GM04503 (cell line): ENCODE measurements at regions not wholly inside any gene's neighbourhood (a gene's known extent, or its start where the extent isn't known, plus 50 kb on each side); places are given as distances from the start of the nearest gene placed in this dataset.

Experiments
- DNase-seq: peaks from one replicate; pipeline ENCODE4 v3.0.0-alpha.2; 2012; ENCODE audit warnings: low read depth

DNA sequence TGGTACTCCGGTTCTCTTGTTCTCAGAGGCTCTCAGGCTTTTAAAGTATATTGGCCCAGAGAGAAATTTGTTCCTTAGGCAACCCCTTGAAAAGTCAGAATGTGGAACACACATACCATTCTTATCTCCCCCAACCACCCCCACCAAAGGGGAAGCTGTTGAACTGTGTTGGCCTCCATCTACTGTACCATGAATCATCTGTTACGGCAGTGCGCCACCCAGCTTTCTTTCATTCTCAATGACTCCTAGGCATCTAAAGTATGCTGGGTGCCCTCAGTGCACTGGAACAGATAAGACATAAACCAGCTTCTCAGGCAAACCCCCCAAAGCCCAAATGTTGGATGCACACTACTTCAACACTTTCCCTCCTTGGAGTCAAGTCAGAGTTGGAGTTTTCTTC lies 696.2 kb upstream of the TENM4 start:
- no peak for DNase-seq

DNA sequence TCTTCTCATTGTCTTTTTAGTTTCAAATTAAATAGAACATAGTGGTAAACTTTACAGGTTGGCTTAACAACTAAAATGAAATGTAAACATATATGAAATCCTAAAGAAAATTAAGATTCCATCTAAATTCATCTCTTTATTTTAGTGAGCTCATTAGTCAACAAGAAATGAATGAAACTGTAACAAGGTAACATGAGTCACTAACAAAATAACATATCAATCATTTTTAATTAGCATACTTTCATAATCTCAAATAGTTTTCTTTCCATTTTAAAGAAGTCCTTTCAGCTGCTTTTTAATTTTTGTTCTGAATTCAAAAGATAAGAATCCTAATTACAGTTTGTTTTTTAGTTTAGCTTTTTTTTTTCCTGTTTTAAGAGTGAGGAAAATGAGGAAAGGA lies 688.6 kb upstream of the TENM4 start:
- DNase-seq = no peak

DNA sequence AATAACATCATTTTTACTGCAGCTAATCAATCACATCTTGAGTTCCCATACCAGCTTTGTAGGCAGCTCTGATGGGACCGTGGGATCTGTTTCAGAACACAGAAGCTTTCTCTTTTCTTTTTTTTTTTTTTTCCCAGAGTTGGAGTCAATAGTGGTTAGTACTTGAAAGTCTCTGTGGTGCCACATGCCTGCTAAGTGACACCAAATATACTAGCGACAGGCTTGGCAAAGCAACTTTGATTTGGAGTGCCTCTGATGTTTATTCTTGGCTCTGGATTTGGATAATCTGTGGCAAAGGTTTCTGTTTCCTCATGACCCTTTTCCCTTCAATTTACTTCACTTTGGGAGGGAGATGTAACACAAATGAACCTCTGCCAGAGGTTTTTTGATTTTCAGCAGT lies 681.4 kb upstream of the TENM4 start:
- DNase-seq = no peak

- no peak for DNase-seq
These were observed 677.2 kb upstream of the TENM4 start for GRCh38 chr11:80118073-80118472.

DNA sequence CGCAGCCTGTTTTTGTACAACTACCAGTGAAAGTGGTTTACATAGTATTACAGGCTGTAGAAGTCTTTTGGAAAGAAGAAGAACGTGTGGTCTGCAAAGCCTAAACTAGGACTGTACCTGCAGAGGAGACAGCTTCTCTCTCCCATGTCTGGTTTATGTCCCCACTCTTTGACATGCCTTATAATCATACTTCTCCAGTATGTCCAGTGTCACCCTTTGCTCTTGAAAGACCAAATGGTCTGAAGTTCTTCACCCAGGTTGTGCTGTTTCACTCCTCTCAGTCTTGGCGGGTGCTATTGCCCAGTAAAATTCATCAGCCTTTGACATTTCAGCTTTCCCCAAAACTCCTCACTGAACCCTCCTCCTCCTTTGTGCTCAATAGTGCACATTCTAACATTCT lies 676.0 kb upstream of the TENM4 start:
- DNase-seq = no peak

- no peak for DNase-seq
These were observed 668.8 kb upstream of the TENM4 start for GRCh38 chr11:80109652-80110051.

- no peak for DNase-seq
These were observed 668.2 kb upstream of the TENM4 start for GRCh38 chr11:80109031-80109430.

GRCh38 chr11:80107415-80107814 lies 666.6 kb upstream of the TENM4 start:
- no peak for DNase-seq

- no peak for DNase-seq
These were observed 663.4 kb upstream of the TENM4 start for GRCh38 chr11:80104191-80104590.

- peak; percentile 96 for DNase-seq
These were observed 662.5 kb upstream of the TENM4 start for GRCh38 chr11:80103142-80103859.

DNA sequence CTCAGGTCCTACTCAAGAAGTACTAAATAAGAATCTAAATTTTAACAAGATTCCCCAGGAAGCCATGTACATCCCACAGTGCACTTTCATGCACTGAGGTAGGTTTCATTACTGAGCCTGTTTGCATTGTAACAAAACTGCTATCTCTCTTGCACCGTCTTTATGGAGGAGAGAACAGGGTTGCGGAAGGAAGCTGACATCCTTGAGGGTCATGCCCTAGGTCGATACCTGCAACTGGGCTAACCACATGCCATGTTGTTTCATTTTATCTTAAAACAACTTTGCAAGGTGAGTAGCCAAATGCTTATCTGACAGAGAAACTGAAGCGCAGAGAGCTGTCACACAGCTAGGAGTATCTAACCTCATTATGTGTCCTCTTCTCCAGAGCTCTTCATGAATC lies 656.3 kb upstream of the TENM4 start:
- no peak for DNase-seq

DNA sequence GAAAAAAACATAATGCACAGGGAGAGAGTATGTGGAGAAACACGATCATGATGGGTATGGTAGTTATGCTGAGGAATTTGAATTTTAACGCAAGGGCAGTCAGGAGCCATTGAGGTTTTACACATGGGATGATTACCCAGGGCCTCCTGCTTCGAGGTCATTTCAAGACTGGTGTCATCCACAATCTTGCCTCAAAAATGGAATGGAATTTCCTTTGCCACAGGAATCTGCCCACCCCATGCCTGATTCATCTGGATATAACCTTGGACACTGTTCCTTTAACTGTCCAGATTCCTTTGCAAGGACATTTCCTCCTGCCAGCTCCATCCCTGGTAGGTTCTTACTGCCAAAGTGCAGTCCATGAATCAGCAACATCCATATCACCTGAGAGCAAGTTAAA lies 655.9 kb upstream of the TENM4 start:
- peak; percentile 86 for DNase-seq

DNA sequence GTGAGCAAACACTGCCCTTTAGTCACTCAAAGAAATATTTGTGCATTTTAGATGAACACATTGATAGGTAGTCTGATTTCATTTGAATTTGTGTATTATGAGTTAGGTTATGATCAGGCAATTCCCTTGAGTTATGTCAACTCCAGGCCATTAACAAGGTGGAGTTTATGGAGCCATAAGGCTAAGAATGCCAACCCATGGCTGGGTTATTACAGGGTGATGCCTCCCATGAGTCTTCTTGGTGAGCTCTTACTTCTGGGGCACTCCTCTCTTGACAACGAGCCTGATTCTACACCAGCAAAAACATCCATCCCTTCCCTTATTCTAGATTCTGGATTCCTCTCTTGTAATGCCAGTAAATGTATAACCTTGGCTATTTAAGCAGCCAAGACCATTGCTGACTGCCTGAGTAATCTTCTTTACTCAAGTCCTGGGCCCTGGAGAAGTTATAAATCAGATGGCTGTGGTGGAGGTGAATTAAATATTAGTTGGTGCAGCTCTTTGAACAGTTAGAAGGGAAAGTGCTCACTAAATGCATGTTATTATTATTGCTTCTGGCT lies 645.7 kb upstream of the TENM4 start:
- no peak for DNase-seq

GRCh38 chr11:80085563-80085962 lies 644.7 kb upstream of the TENM4 start:
- DNase-seq = no peak

DNA sequence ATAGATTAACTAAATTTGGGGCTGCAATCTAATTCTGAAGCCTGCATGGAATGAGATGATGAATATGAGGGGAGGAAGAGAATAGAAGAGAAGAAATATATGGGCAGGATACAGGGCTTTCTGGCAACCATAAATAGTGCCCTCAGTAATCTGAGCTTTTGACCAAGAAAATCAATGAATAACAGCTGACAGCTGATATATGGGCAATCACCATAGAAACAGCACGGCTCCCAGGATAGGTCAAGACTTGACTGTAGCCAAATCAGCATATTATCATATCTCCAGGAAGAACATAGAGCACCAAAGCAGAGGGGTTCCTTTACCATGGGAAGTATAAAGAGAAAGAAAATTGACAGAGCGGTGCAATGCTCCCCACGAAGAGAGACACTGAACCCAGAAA lies 643.8 kb upstream of the TENM4 start:
- DNase-seq = no peak

DNA sequence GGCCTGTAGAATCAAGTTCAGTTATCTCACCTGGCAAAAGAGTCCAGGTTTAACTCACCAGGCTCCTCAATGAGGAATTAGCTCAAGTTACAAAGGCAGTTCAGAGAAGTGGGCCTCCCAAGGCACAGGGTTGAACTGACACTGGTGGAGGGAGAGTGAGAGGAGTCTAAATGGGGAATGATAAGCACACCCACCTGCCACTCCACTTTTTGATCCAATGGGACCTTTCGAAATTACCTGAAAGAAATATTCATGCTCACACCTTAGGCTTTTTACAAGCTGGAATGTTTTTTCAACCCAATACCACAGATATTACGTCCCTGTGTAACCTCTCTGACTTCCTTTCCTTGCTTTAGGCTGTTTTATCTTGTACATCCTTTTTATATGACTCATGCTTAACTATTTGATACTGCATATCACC lies 642.7 kb upstream of the TENM4 start:
- no peak for DNase-seq

GRCh38 chr11:80082406-80082805 lies 641.6 kb upstream of the TENM4 start:
- DNase-seq = no peak

DNA sequence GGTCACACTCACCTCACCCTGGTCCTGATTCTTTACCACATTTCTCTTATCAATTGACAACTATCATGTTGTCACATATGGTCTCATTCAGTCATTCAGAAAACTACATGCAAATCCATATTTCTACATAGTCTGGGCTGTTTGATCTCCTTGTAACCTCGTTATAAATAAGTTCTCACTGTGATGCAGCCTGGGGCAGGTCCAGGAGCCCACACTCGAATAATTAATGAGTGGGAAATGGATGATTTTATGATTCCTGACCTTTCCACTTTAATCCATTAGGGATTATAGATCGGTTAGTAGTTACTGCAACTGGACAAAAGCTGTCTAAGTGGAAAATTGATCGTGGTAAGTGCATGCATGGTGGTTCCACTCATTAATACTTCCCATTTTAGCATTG lies 636.3 kb upstream of the TENM4 start:
- no peak for DNase-seq

DNA sequence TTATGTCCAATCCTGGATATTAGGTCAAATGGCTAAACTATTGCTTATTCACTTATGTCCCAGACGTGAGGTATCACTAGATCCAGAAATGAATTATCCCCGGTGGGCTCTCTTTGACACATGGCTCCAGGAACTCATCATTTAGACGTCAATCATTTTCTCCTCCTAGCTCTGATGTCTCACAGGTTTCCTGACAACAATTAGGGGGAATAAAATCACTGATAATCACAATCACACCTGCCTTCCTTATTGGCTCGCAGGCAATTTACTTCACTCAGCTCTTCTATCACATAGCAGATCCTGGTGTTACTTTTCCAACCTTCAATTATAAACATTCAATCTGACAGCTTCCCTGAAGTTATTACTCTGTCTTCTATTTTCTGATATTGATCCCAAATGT lies 634.0 kb upstream of the TENM4 start:
- no peak for DNase-seq

- no peak for DNase-seq
These were observed 625.5 kb upstream of the TENM4 start for GRCh38 chr11:80066291-80066690.

- no peak for DNase-seq
These were observed 624.3 kb upstream of the TENM4 start for GRCh38 chr11:80065086-80065485.

DNA sequence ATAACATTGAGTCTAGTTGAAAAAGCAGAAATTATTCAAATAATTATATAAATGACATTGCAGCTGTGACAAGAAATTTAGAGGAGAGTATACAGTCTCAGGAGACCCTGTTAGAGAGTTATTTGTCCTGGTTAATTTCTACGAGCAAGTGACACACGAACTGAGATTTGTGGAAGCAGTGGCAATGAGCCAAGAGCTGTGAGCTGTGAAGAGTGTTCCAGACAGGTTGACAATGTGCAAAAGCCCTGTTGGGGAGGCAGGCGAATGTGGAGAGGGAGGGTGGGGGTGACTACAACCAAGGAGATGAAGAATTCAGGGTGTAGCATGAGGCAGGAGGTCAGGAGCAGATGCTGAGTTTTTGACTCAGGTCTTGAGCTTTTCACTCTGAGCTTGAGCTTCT lies 620.2 kb upstream of the TENM4 start:
- no peak for DNase-seq

- no peak for DNase-seq
These were observed 613.8 kb upstream of the TENM4 start for GRCh38 chr11:80054582-80055165.

DNA sequence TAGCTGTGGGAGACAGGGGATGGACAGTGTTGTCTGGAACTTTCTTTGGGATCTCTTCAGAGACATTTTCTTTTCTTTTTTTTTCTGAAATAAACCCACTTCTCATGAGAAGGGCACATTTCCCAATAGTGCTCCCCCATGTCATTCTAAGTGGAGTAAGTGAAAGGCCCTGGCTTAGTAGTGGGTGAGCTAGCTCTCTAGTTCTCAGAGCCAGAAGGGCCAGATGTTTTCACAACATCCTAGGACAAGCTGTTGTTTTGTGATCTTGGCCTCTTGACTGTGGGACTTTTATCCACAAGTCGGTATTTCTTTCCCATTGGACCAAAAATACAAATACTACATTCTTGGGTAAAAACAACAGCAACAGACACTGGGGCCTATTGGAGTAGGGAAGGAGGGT lies 607.7 kb upstream of the TENM4 start:
- no peak for DNase-seq
